ENCODE measurements at regions not wholly inside any gene's neighbourhood (a gene's known extent, or its start where the extent isn't known, plus 50 kb on each side); places are given as distances from the start of the nearest gene placed in this dataset.

GRCh38 chr15:60217161-60217560 lies 180.6 kb downstream of the ANXA2 start:
- TF ChIP-seq CTCF (IDR thresholded peaks at IDR 0.05), result no peak
- TF ChIP-seq POLR2A (IDR thresholded peaks at IDR 0.05), result no peak
